Left renal cortex interstitium (tissue), 4 donors: ENCODE measurements at regions not wholly inside any gene's neighbourhood (a gene's known extent, or its start where the extent isn't known, plus 50 kb on each side); places are given as distances from the start of the nearest gene placed in this dataset.

Experiments
- DNase-seq, 4 donors: peaks; one replicate each; pipeline ENCODE4 v3.0.0-alpha.2; 2013; ENCODE audit warnings: low read depth in 4 of 4, low spot score in 2 of 4, missing footprints in 1 of 4

GRCh38 chr13:63706751-63707150 is 2291.1 kb upstream of the PCDH20 start:
- no peak for DNase-seq

DNA sequence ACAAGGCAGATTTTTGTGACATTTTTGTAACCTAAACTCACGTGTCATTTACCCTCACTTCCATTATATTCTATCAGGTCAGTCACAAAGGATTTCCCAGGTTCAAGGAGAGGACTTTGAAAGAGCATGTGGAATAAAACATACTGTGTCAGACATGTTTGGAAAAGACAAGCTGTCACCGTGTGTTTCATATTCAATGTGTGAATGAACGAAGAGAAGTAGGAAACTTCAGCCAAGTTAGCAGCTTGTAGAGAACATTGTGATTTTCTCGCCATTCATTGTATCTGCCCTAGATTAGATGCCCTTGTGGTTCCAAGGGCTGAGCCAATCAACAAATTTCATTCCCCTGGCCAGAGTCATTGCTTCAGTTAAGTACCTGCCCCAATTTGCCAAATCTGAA is 2288.9 kb upstream of the PCDH20 start:
- DNase-seq, result no peak

- DNase-seq, result no peak
Measured at GRCh38 chr13:63700350-63700749, 2284.7 kb upstream of the PCDH20 start.

- DNase-seq, result no peak
Measured at GRCh38 chr13:63699948-63700347, 2284.3 kb upstream of the PCDH20 start.

GRCh38 chr13:63696055-63696454 is 2280.4 kb upstream of the PCDH20 start:
- DNase-seq, result no peak

DNA sequence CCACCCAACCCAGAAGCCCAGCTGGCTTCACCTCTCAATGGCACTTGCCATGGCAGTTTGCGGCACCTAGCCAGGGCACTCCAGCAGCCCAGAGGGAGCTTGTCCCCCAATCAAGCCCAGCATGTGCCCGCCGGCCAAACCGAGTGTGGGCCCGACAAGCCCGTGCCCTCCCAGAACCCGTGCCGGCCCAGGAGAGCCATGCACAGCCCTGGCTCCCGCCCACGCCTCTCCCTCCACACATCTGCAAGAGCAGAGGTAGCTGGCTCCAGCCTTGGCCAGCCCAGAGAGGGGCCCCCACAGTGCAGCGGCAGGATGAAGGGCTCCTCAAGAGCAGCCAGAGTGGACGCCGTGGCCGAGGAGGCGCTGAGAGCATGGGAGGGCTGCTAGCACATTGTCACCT is 2278.0 kb upstream of the PCDH20 start:
- DNase-seq, result no peak

DNA sequence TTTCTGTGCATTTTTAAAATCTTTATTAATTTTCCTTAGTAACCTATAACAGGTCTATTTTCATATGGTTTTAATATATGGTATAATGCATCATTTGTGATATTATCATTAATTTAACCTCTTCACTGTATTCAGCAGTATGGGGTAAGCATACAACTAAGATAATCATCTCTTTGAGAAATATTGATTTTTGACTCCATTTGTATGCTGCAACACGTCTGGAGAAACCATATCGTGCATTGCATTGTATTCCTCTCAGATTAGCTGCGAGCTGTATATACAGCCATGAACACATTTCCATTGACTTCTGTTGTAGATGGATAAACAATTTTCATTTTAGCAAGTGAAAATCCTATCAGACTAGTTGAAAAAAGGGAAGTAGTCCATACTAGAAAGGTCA is 2275.8 kb upstream of the PCDH20 start:
- DNase-seq, result no peak

GRCh38 chr13:63690672-63691071 is 2275.0 kb upstream of the PCDH20 start:
- DNase-seq, result no peak

GRCh38 chr13:63684822-63685221 is 2269.2 kb upstream of the PCDH20 start:
- DNase-seq, result no peak

GRCh38 chr13:63680704-63681103 is 2265.1 kb upstream of the PCDH20 start:
- no peak for DNase-seq

GRCh38 chr13:63671296-63671695 is 2255.6 kb upstream of the PCDH20 start:
- no peak for DNase-seq

GRCh38 chr13:63651394-63651793 is 2235.7 kb upstream of the PCDH20 start:
- DNase-seq, result no peak

- DNase-seq, result no peak
Measured at GRCh38 chr13:63643543-63643942, 2227.9 kb upstream of the PCDH20 start.

DNA sequence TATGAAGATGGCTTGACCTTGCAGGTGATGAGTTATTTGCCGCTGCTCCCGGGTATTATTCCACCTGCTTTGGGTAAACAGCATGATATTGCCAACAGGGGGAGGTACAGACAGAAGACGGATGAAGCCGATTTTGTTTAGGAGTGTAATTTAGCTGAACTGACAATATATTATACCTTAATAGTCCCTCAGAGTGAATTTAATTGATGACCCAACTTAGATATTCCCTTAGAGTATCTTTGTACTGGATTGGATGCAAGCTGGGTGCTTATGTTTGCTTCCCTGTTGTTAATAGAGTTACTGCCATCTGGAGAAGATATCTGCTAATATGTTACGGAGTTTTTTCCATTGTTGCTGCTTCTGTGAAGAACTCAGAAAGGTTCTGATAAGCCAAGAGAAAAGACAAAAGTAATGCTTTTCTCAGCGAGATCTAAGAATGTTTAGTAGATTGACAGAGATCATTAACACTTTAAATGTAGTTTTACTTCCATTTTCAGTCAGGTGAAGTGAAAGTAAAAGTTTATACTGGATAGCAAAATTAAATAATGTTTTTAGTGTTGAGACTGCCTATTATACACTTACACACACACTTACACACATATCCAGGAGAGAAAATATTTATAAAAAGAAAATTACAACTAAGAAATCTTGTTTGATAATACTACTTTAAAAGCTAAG is 2220.8 kb upstream of the PCDH20 start:
- no peak for DNase-seq

DNA sequence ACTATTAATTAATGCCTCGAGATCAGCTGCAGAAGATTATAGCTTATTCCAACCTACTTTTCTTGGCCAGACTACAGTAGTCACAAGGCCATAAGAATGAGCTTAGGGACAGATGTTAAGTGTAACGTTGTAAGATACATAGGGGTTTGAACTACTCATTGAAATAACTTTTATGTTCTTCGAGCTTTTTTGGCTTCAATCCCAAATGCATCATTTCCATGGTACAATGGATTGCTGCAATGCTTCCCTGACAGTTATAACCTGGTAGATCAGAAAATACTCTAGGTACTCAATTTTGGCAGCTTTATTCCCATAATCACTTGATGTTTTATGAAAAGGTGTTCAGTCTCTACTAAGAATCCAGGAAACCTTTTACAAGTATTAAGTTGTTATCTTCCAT is 2216.7 kb upstream of the PCDH20 start:
- no peak for DNase-seq

GRCh38 chr13:63631006-63631405 is 2215.4 kb upstream of the PCDH20 start:
- no peak for DNase-seq

GRCh38 chr13:63629591-63629990 is 2213.9 kb upstream of the PCDH20 start:
- DNase-seq, result no peak

DNA sequence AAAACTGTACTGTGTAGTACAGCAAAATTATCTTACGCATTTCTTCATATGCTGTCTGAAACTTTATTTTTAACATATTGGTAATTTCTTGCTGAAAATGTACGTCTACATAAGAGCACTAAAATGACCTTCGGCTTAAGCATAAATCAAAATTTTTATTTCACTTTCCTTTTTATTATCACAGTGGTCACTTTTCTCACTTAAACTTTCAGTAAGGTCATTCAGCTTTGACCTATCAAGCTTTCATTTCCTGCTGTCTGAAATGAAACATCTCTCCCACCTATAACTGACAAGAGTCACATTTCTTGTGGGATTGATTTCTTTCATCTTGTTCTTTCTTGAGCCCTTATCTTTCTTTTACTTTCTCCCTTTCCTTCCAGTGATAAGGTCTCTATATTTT is 2212.7 kb upstream of the PCDH20 start:
- no peak for DNase-seq

DNA sequence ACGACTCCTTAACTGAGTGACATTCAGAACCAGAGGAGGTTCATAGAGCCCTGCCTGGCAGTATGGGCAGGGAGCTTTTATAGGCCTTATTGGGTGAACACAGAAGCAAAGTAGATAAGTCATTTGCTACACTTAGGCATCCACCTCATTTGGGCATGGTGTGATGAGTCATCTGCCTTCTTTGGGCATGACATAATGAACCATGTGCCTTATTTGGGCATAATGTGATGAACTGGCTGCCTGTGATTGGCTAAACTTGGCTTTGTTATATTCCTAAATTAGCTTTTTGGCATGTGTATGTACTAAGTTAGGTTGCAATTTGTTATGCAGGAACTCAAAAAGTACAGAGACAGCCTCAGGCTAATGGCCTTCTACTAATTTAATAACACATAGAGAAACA is 2210.2 kb upstream of the PCDH20 start:
- DNase-seq, result no peak

DNA sequence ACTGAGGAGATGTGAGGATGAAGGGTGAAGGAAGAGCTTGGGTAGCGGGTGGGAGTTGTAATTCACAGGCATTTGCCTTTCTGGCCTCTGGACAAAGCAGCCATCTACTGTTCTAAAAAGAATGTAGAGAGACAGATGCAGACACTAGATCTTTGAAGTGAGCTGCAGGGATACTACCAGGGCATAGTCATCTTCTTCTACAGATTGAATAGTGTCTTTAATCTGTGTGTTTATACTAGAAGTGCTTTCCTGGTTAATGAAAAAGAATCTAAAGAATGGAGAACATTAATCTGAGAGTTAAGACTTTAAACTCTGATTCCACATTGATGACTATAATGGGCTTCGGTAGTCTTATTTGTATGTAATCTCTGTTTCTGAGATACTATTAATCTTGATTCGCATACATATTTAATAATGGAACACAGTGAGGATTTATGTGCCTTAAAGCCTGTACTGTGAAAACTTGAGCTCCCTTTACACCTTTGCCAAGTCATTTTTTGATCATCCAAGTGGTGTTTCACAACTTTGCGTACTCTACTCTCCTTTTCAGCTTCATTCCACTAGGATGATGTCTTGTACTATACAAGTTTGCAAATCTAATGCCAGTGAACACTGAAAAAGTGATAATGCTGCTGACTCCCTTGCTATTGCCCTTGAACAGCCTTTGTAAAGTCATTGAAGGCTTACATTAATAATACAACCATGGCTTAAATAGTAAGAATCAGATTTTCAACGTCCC is 2199.4 kb upstream of the PCDH20 start:
- no peak for DNase-seq

GRCh38 chr13:63607153-63607552 is 2191.5 kb upstream of the PCDH20 start:
- no peak for DNase-seq

DNA sequence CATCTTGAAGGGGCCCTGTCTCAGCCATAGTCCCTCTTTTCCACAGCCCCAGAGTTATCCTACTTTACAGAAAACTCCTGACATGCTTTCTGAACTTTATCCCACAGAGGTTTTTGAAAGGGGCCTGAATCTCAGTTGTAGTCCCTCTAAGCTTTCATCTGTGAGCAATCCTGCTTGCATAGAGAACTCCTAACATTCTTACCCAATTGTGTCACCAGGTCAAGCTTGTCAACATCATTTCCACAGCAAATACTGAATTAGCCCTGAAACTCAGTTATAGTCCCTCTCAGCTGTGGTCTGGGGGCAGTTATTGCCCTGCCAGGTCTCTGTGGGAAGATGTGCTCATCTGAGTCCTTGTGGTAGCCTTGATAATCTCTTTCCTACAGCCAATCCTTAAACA is 2190.3 kb upstream of the PCDH20 start:
- no peak for DNase-seq
